ENCODE measurements at regions not wholly inside any gene's neighbourhood (a gene's known extent, or its start where the extent isn't known, plus 50 kb on each side); places are given as distances from the start of the nearest gene placed in this dataset.

DNA sequence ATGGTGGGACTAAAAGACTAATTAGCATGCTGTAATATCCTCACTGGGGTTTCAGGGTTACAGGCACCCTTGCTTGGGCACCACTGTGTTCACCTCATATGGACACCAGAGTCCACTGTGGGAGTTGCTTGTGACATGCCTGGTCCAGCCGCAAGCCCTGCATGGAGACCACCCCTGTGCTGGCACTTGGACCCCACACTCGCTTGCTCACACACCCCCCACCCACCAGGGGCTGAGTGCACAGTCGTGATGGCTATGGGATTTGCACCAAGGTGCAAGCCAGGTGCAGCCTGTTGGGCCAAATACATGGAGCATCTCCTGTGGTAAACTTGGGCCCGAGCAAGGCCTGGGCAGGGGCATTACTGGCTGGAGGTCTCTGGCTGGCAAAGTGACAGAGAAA lies 129.1 kb downstream of the SYT10 start:
- TF ChIP-seq, protein P1, sequence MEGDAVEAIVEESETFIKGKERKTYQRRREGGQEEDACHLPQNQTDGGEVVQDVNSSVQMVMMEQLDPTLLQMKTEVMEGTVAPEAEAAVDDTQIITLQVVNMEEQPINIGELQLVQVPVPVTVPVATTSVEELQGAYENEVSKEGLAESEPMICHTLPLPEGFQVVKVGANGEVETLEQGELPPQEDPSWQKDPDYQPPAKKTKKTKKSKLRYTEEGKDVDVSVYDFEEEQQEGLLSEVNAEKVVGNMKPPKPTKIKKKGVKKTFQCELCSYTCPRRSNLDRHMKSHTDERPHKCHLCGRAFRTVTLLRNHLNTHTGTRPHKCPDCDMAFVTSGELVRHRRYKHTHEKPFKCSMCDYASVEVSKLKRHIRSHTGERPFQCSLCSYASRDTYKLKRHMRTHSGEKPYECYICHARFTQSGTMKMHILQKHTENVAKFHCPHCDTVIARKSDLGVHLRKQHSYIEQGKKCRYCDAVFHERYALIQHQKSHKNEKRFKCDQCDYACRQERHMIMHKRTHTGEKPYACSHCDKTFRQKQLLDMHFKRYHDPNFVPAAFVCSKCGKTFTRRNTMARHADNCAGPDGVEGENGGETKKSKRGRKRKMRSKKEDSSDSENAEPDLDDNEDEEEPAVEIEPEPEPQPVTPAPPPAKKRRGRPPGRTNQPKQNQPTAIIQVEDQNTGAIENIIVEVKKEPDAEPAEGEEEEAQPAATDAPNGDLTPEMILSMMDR (IDR thresholded peaks at IDR 0.05), result no peak
- TF ChIP-seq POLR2A (IDR thresholded peaks at IDR 0.05) (no peak), POLR2AphosphoS5 (IDR thresholded peaks at IDR 0.05) (no peak)

All from sigmoid colon (tissue), 4 donors.